Trophoblast cell (in vitro differentiated cells and primary cell): ENCODE measurements at regions not wholly inside any gene's neighbourhood (a gene's known extent, or its start where the extent isn't known, plus 50 kb on each side); places are given as distances from the start of the nearest gene placed in this dataset.

Experiments
- DNase-seq, 2 donors: peaks; one replicate each; pipeline ENCODE4 v3.0.0-alpha.2; 2016
- H2AFZ ChIP-seq: 2 replicates; pipeline ENCODE4 v1.6.1; 2013; ENCODE audit warnings: low read length, moderate library complexity, mild to moderate bottlenecking; ENCODE audit not compliant: insufficient read depth, poor library complexity
- H2AK5ac ChIP-seq: 2 replicates; pipeline ENCODE4 v1.6.1; 2013; ENCODE audit warnings: mild to moderate bottlenecking, low read length
- H2BK120ac ChIP-seq: 2 replicates; pipeline ENCODE4 v1.6.1; 2013; ENCODE audit warnings: low read length, mild to moderate bottlenecking, moderate library complexity; ENCODE audit not compliant: insufficient read depth, poor library complexity
- H2BK12ac ChIP-seq: 2 replicates; pipeline ENCODE4 v1.6.1; 2013; ENCODE audit warnings: mild to moderate bottlenecking, low read length, moderate library complexity
- H2BK5ac ChIP-seq: 2 replicates; pipeline ENCODE4 v1.6.1; 2013; ENCODE audit warnings: low read length, low read depth, moderate library complexity, mild to moderate bottlenecking; ENCODE audit not compliant: poor library complexity
- H3K14ac ChIP-seq: 2 replicates; pipeline ENCODE4 v1.6.1; 2013; ENCODE audit warnings: mild to moderate bottlenecking, low read length
- H3K18ac ChIP-seq: 2 replicates; pipeline ENCODE4 v1.6.1; 2013; ENCODE audit warnings: mild to moderate bottlenecking, low read length
- H3K23ac ChIP-seq: 2 replicates; pipeline ENCODE4 v1.6.1; 2013; ENCODE audit warnings: low read length
- H3K27ac ChIP-seq: 2 replicates; pipeline ENCODE4 v1.5.1; 2013; ENCODE audit warnings: low read depth, mild to moderate bottlenecking, inconsistent platforms, low read length, moderate library complexity
- H3K27me3 ChIP-seq: 2 replicates; pipeline ENCODE4 v1.6.1; 2013; ENCODE audit warnings: inconsistent platforms, mild to moderate bottlenecking, low read length, moderate library complexity; ENCODE audit not compliant: insufficient read depth
- H3K36me3 ChIP-seq, 2 experiments: 1 replicate in 1 of 2; 2 replicates in 1 of 2; pipeline ENCODE4 v1.6.1; 2013; ENCODE audit warnings: low read length in 2 of 2, mild to moderate bottlenecking in 2 of 2, moderate library complexity in 1 of 2; ENCODE audit not compliant: insufficient read depth in 2 of 2, control insufficient read depth in 1 of 2
- H3K4ac ChIP-seq: 2 replicates; pipeline ENCODE4 v1.6.1; 2013; ENCODE audit warnings: low read depth, mild to moderate bottlenecking, low read length, moderate library complexity
- H3K4me1 ChIP-seq, 2 experiments: 1 replicate in 1 of 2; 2 replicates in 1 of 2; pipeline ENCODE4 v1.6.1; 2013; ENCODE audit warnings: low read length in 2 of 2, mild to moderate bottlenecking in 2 of 2, moderate library complexity in 1 of 2; ENCODE audit not compliant: insufficient read depth in 2 of 2, control insufficient read depth in 1 of 2
- H3K4me2 ChIP-seq: 2 replicates; pipeline ENCODE4 v1.6.1; 2013; ENCODE audit warnings: inconsistent platforms, mild to moderate bottlenecking, low read length, moderate library complexity
- H3K4me3 ChIP-seq: 2 replicates; pipeline ENCODE4 v1.5.1; 2013; ENCODE audit warnings: mild to moderate bottlenecking, low read depth, low read length, inconsistent platforms
- H3K79me1 ChIP-seq: one replicate; pipeline ENCODE4 v1.6.1; 2013; ENCODE audit warnings: low read length
- H3K79me2 ChIP-seq: 2 replicates; pipeline ENCODE4 v1.6.1; 2013; ENCODE audit warnings: low read length, mild to moderate bottlenecking; ENCODE audit not compliant: control insufficient read depth, insufficient read depth, poor library complexity
- H3K9ac ChIP-seq: 2 replicates; pipeline ENCODE4 v1.6.1; 2013; ENCODE audit warnings: mild to moderate bottlenecking, low read length
- H3K9me3 ChIP-seq: 2 replicates; pipeline ENCODE4 v1.6.1; 2013; ENCODE audit warnings: low read depth, mild to moderate bottlenecking, control low read depth, inconsistent platforms, low read length; ENCODE audit not compliant: insufficient read depth
- H4K12ac ChIP-seq: 2 replicates; pipeline ENCODE4 v1.6.1; 2013; ENCODE audit warnings: low read depth, mild to moderate bottlenecking, low read length, moderate library complexity
- H4K8ac ChIP-seq: 2 replicates; pipeline ENCODE4 v1.6.1; 2013; ENCODE audit warnings: low read depth, mild to moderate bottlenecking, low read length, moderate library complexity
- H4K91ac ChIP-seq: one replicate; pipeline ENCODE4 v1.6.1; 2013; ENCODE audit warnings: low read depth, mild to moderate bottlenecking, low read length, moderate library complexity
- WGBS: extraction: QIAGEN DNeasy Blood & Tissue Kit; methylation state at CpG from one replicate; pipeline ENCODE4 v1.1.7; 2013; ENCODE audit warnings: missing lambda C conversion rate; ENCODE audit not compliant: insufficient read length, insufficient coverage; ENCODE audit errors: extremely low coverage; 5-methylcytosine and 5-hydroxymethylcytosine counted together

DNA sequence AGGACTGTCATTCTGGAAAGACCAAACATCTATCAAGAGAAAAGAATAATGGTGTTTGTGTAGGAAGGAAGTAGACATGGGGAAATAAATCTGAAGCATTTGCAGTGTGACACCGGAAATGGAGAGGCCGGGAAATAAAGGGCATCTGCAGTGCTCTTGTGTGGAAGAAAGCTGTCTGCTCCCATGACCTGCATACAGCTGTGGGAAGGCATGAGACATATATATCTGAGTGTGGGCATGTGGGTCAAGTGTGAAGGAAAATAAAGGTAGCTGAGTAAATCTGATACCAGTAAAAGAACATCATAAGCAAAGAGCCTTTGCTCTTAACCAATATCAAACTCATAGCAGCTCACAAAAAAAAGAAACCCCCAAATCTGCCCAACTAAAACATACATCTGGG, 72.1 kb upstream of the OR5AK2 start:
- Histone ChIP-seq H2BK12ac (no peak overlapping the region), H4K91ac (no peak overlapping the region), H3K27me3 (no peaks in the 10 kb centered on the region), H3K9ac (no peak overlapping the region), H3K4me2 (no peak overlapping the region), H2AK5ac (no peak overlapping the region), H2BK5ac (no peak overlapping the region), H3K79me1 (no peaks in the 10 kb centered on the region), H4K12ac (no peak overlapping the region), H2BK120ac (no peak overlapping the region), H3K36me3 (no peaks in the 10 kb centered on the region), H3K79me2 (no peaks in the 10 kb centered on the region), H2AFZ (no peak overlapping the region), H3K27ac (no peak overlapping the region), H3K9me3 (no peaks in the 10 kb centered on the region), H3K4me1 (no peaks in the 10 kb centered on the region), H3K18ac (no peak overlapping the region), H3K14ac (no peak overlapping the region), H3K4me3 (no peak overlapping the region), H3K23ac (no peak overlapping the region), H4K8ac (no peak overlapping the region), H3K4ac (no peak overlapping the region)
- no CpG with 5 or more reads among the region's 2 CpGs for WGBS
- no peak for DNase-seq

DNA sequence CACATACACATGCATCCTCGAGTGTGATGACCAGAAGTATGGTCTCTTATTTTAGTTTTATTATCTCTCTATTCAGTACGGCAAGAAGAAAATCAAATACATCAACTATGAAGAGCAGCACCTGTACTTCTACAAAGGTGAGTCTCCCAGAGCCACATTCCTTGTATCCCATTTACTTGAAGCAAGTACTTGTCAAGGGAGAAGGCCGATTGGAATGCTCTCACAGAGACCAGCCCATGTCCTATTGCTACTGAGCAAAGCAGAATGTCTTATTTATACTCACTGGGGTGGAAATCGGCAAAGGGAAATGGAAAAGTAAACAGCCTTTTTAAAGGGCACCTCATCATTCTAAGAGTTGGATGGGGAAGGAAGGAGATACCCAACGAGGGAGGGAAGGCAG, 72.6 kb upstream of the OR5AK2 start:
- WGBS = no CpG with 5 or more reads among the region's 5 CpGs

DNA sequence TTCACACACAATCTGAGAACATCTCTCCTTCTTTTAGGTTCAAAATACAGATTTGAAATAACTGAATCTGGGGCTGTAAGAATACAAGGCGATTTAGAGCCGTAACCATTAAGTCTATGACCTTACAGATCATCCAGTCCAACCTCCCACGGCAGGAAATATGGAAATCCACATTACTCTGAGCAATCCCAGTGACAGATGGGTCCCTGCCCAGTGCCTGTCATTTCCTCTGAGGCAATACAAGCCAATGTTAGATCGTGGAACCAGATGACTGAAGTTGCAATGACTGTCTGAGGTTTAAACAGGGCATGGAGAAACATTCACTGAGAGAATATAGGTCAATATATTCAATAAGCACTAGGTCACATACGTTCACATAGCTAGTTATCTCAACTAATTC, 77.4 kb upstream of the OR5AK2 start:
- Histone ChIP-seq H3K4me2 (no peak overlapping the region), H2BK12ac (no peak overlapping the region), H3K4ac (no peak overlapping the region), H3K4me1 (no peaks in the 10 kb centered on the region), H3K27ac (no peak overlapping the region), H3K36me3 (no peaks in the 10 kb centered on the region), H2AK5ac (no peak overlapping the region), H4K12ac (no peak overlapping the region), H3K23ac (no peak overlapping the region), H3K27me3 (no peaks in the 10 kb centered on the region), H3K4me3 (no peak overlapping the region), H2BK120ac (no peak overlapping the region), H3K79me2 (no peaks in the 10 kb centered on the region), H3K79me1 (no peaks in the 10 kb centered on the region), H3K14ac (no peak overlapping the region), H2AFZ (no peak overlapping the region), H4K91ac (no peak overlapping the region), H3K9me3 (no peaks in the 10 kb centered on the region), H3K9ac (no peak overlapping the region), H4K8ac (no peak overlapping the region), H2BK5ac (no peak overlapping the region), H3K18ac (no peak overlapping the region)
- no peak for DNase-seq
- no CpG with 5 or more reads among the region's 5 CpGs for WGBS

More for the DNA sequence above, 72.6 kb upstream of the OR5AK2 start:
- Histone ChIP-seq H4K91ac (no peak overlapping the region), H2BK5ac (no peak overlapping the region), H3K14ac (no peak overlapping the region), H3K79me2 (no peaks in the 10 kb centered on the region), H3K36me3 (no peaks in the 10 kb centered on the region), H3K9me3 (no peaks in the 10 kb centered on the region), H2AFZ (no peak overlapping the region), H2BK120ac (no peak overlapping the region), H2BK12ac (no peak overlapping the region), H2AK5ac (no peak overlapping the region), H3K27me3 (no peaks in the 10 kb centered on the region), H3K4ac (no peak overlapping the region), H3K4me2 (no peak overlapping the region), H4K8ac (no peak overlapping the region), H3K4me1 (no peaks in the 10 kb centered on the region), H3K9ac (no peak overlapping the region), H3K27ac (no peak overlapping the region), H4K12ac (no peak overlapping the region), H3K23ac (no peak overlapping the region), H3K18ac (no peak overlapping the region), H3K79me1 (no peaks in the 10 kb centered on the region), H3K4me3 (no peak overlapping the region)
- DNase-seq = no peak

DNA sequence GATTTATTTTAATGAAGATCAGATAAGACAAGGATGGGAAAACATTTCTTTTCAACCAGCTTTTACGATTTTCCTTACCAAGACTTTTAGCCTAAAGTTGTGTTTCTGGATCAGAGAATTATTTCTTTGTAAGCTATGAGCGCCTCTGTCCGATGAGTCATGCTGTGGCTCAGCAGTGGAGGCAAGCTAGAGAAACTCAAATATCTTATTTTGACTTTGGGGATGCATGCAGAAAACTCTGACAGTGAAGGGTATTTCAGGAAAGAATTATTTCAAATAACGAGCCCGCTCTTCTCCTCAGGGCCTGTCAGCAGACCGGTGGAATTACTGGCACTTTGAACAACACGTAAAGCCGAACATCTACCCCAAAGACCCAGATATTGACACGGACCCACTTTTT, 77.9 kb upstream of the OR5AK2 start:
- Histone ChIP-seq H3K4me3 (no peak overlapping the region), H2AK5ac (no peak overlapping the region), H3K4me1 (no peaks in the 10 kb centered on the region), H3K18ac (no peak overlapping the region), H2BK12ac (no peak overlapping the region), H3K9me3 (no peaks in the 10 kb centered on the region), H3K79me2 (no peaks in the 10 kb centered on the region), H3K36me3 (no peaks in the 10 kb centered on the region), H2AFZ (no peak overlapping the region), H4K8ac (no peak overlapping the region), H2BK5ac (no peak overlapping the region), H3K79me1 (no peaks in the 10 kb centered on the region), H3K9ac (no peak overlapping the region), H3K27ac (no peak overlapping the region), H2BK120ac (no peak overlapping the region), H3K27me3 (no peaks in the 10 kb centered on the region), H3K23ac (no peak overlapping the region), H4K12ac (no peak overlapping the region), H3K14ac (no peak overlapping the region), H4K91ac (no peak overlapping the region), H3K4ac (no peak overlapping the region), H3K4me2 (no peak overlapping the region)
- DNase-seq = no peak
- whole genome bisulfite sequencing = no CpG with 5 or more reads among the region's 9 CpGs
